ENCODE measurements at regions not wholly inside any gene's neighbourhood (a gene's known extent, or its start where the extent isn't known, plus 50 kb on each side); places are given as distances from the start of the nearest gene placed in this dataset.
A peak's percentile ranks its signal among the peaks of the same experiment; 100 is the strongest.

DNA sequence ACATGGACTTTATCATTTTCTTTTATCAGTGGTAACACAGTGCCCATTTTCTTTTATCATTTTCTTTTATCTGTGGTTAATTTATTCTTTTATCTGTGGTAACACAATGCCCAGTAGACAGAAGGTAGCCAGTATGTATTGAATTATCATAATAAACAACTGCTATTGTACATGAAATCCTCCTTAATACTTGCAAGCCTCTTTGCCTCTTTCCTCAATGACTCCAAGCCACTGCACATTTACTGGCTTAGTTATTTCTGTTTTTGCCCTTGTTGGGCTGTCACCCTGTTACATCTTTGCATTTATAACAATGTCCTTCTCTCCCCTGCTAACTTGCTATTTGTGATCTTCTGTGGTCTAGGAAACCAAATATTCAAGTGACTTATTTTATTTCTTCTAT is 345.0 kb downstream of the ATP23 start:
- H3K4me3 ChIP-seq (ENCODE audit: low read depth, low read length): no peak overlapping the region
- H3K27ac ChIP-seq (ENCODE audit: low read depth): no peak overlapping the region
- no peaks in the 10 kb centered on the region for H3K36me3 ChIP-seq (ENCODE audit: insufficient read depth)
- H3K4me1 ChIP-seq (ENCODE audit: insufficient read depth): no peaks in the 10 kb centered on the region
- no peak for DNase-seq (ENCODE audit: extremely low spot score)

DNA sequence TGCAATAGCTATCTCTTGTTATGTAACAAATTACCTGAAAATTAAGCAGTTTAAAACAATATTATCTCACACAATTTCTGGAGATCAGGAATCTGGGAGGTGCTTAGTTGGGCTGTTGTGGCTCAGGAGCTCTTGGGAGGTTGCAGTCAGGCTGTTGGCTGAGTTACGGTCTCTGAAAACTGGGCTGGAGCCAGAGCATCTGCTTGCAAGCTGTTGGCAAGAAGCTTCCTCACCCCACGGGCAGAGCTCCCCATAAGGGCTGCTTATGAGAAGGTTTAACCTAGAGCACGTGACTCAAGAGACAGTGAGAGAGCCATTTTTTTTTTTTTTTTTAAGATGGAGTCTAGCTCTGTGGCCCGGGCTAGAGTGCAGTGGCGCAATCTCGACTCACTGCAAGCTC is 346.8 kb downstream of the ATP23 start:
- DNase-seq (ENCODE audit: extremely low spot score): no peak
- WGBS: 65% methylated on average over 6 of the region's 6 CpGs
- H3K4me3 ChIP-seq (ENCODE audit: low read depth, low read length): no peak overlapping the region
- H3K27ac ChIP-seq (ENCODE audit: low read depth): no peak overlapping the region
- H3K4me1 ChIP-seq (ENCODE audit: insufficient read depth): no peaks in the 10 kb centered on the region
- no peaks in the 10 kb centered on the region for H3K36me3 ChIP-seq (ENCODE audit: insufficient read depth)

DNA sequence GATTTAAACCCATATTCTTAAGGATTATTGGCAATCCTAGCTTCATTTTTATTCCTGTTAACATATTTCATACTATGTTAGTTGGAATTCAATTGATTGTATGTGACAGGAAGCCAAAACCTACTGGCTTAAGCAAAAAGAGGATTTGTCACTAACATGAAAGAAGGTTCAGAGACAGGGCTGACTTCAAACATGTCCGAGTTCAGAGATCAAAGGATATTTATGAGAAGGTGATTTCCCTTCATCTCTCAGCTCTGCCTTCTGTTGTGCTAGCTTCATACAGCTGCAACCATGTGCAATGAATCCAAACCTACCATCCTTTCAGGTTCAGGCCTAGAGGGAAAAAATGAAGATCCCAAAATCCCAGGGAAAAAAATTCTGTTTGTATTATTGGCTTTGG is 349.7 kb downstream of the ATP23 start:
- Histone ChIP-seq H3K4me1 (ENCODE audit: insufficient read depth) (no peaks in the 10 kb centered on the region), H3K36me3 (ENCODE audit: insufficient read depth) (no peaks in the 10 kb centered on the region), H3K4me3 (ENCODE audit: low read depth, low read length) (no peak overlapping the region), H3K27ac (ENCODE audit: low read depth) (no peak overlapping the region)
- 52% methylated on average over 1 of the region's 1 CpG for WGBS
- DNase-seq (ENCODE audit: extremely low spot score): no peak

DNA sequence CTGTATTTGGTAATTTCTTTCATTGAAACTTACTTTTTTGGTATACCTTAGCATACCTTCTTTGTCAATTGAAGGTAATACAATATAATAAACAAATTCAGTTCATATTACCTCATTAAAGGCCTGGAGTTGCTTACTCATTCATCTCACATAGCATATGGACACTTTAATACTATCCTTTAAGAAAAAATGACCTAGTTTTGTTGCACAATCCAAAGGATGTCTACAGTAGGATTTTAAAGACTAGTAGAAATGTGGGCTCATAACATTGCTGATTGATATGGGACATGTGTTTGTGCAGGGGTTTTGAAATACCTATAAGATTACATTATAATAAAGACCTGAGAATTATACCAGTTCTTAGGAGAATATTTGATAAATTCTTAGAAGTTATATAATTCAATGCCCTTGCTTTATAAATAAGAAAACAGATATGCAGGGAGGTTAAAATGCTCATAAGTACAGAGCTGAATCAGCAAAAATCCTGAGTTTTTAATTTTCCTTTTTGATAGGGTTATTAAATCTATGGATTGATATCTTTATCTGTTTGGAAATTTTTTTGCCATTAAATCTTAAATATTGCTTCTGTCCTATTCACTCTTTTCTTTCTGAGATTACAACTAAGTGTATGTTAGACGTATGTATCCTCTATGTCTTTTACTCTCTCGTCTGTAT is 352.1 kb downstream of the ATP23 start:
- no peaks in the 10 kb centered on the region for H3K4me1 ChIP-seq (ENCODE audit: insufficient read depth)
- 89% methylated on average over 2 of the region's 2 CpGs for WGBS
- no peak overlapping the region for H3K27ac ChIP-seq (ENCODE audit: low read depth)
- no peak overlapping the region for H3K4me3 ChIP-seq (ENCODE audit: low read depth, low read length)
- DNase-seq (ENCODE audit: extremely low spot score): no peak
- no peaks in the 10 kb centered on the region for H3K36me3 ChIP-seq (ENCODE audit: insufficient read depth)

DNA sequence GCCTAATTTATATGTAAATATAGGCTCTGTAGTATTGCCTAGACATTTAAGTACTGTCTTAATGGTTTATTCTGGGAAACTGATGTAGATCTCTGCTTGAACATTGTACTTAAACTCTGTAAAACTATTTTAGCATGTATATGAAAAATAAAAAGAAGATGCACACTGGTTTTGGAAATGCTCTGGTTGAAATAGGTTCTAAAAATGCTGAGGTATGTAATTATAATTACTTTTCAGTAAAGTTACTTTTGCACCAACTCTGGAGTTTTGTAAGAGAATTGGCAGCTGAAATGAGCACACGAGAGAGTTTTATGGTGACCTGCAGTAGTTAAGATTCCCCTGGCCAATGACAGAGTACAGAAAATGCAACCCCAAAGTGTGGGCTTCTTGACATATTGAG is 353.9 kb downstream of the ATP23 start:
- Histone ChIP-seq H3K4me3 (ENCODE audit: low read depth, low read length) (no peak overlapping the region), H3K4me1 (ENCODE audit: insufficient read depth) (no peaks in the 10 kb centered on the region), H3K27ac (ENCODE audit: low read depth) (no peak overlapping the region), H3K36me3 (ENCODE audit: insufficient read depth) (no peaks in the 10 kb centered on the region)
- 78% methylated on average over 1 of the region's 1 CpG for WGBS
- DNase-seq (ENCODE audit: extremely low spot score): no peak

DNA sequence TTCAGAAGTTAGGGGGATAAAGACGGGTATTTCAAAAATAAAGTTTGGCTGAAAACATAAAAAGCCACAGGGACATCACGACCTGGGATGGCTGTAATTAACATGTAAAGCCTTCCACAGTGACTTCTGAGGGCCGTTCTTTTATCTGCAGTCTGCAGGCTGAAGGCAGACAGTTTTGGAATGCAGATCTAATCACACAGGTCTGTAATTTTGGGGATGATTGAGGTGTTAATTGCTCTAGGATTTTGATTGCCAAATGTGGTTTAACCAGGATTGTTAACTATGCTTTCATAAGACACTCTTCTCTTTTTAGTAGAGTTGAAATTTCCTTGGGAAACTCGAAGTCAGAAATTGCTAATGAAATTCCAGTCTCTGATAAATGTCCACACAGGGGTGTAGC is 355.5 kb downstream of the ATP23 start:
- no peak for DNase-seq (ENCODE audit: extremely low spot score)
- H3K4me1 ChIP-seq (ENCODE audit: insufficient read depth): no peaks in the 10 kb centered on the region
- WGBS: 56% methylated on average over 4 of the region's 4 CpGs
- no peaks in the 10 kb centered on the region for H3K36me3 ChIP-seq (ENCODE audit: insufficient read depth)
- H3K27ac ChIP-seq (ENCODE audit: low read depth): no peak overlapping the region
- no peak overlapping the region for H3K4me3 ChIP-seq (ENCODE audit: low read depth, low read length)

DNA sequence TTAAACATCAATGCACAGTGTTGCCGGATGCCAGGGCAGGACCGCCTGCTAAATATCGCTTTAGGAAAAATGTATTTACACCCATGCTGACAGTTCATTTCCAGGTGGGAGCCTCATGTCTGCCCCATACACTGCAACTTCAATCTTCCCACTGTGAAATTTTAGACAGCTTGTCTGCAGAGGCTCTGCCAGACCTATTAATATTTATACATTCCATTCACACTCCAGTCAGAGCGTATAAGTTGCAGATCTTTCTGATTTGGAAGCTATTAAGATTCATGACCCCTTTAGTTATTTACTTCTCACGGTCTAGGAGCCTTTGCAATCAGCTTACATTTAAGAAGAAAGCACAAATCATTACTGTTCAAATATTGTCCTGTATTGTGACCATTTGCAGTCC is 357.4 kb downstream of the ATP23 start:
- DNase-seq (ENCODE audit: extremely low spot score): no peak
- Histone ChIP-seq H3K4me1 (ENCODE audit: insufficient read depth) (no peaks in the 10 kb centered on the region), H3K36me3 (ENCODE audit: insufficient read depth) (no peaks in the 10 kb centered on the region), H3K4me3 (ENCODE audit: low read depth, low read length) (no peak overlapping the region), H3K27ac (ENCODE audit: low read depth) (no peak overlapping the region)
- 77% methylated on average over 5 of the region's 5 CpGs for WGBS

DNA sequence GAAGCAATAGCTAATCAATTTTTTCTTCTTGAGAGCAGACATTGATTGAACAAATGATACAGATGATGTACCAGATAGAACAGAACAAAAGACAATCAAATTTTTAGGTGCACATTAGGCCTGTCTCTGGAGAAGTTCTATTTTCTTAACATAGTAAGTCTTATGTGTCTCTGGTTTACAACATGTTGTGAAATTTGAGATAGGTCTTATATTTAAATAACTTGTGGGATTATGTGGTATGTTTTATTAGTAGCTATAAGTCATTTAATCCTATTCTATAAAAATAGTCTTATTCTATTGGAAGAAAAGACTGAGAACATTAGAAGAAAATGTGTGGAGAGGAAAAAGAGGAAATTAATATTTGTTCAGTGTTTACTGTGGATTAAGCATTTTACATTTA is 358.0 kb downstream of the ATP23 start:
- Histone ChIP-seq H3K27ac (ENCODE audit: low read depth) (no peak overlapping the region), H3K4me1 (ENCODE audit: insufficient read depth) (no peaks in the 10 kb centered on the region), H3K36me3 (ENCODE audit: insufficient read depth) (no peaks in the 10 kb centered on the region), H3K4me3 (ENCODE audit: low read depth, low read length) (no peak overlapping the region)
- DNase-seq (ENCODE audit: extremely low spot score): no peak

DNA sequence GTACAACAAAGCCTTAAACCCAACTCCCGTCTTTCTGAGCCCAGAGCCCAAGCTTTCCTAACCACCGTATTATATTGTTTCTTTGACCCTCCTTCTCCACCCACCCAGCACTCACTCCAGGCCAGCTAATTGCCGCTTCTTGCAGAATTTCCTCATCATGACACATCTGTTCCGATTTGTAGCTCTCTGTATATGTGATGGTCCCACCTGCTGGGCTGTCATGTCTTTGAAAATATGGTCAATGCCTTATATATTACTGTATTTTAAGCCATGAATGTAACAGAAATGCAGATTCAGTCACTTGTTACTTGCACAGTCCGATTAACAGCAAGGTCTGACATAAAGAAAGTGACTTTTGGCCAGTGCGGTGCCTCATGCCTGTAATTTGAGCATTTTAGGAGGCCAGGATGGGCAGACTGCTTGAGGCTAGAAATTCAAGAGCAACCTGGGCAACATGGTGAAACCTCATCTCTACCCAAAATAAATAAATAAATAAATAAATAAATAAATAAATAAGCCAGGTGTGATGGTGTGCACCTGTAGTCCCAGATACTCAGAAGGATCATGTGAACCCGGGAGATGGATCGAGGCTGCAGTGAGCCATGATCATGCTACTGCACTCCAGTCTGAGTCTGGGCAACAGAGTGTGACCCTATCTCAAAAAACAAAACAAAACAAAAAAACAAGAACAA is 359.8 kb downstream of the ATP23 start:
- H3K27ac ChIP-seq (ENCODE audit: low read depth): no peak overlapping the region
- no peaks in the 10 kb centered on the region for H3K36me3 ChIP-seq (ENCODE audit: insufficient read depth)
- no peak for DNase-seq (ENCODE audit: extremely low spot score)
- H3K4me3 ChIP-seq (ENCODE audit: low read depth, low read length): no peak overlapping the region
- no peaks in the 10 kb centered on the region for H3K4me1 ChIP-seq (ENCODE audit: insufficient read depth)
- WGBS: 91% methylated on average over 8 of the region's 8 CpGs

DNA sequence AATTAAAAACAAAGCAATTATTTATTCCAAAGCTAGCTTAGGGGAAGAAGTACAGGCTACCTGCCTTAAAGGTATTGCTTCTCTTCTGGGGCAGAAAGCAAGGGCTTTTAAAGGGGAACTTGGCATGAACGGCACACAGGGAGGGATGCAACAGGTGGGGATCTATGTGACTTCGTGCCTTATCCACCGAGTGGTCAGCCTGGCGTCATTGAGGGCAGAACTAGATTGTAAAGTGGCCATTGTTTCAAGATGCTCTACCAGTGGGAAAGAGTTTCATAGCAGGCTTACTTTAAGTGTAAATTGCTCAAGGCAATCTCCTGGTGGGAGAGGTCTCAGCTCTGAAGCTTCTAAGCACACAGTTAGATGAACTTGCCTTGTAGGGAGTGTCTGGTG is 360.4 kb downstream of the ATP23 start:
- no peak overlapping the region for H3K27ac ChIP-seq (ENCODE audit: low read depth)
- no peaks in the 10 kb centered on the region for H3K4me1 ChIP-seq (ENCODE audit: insufficient read depth)
- 89% methylated on average over 4 of the region's 4 CpGs for WGBS
- no peak for DNase-seq (ENCODE audit: extremely low spot score)
- H3K36me3 ChIP-seq (ENCODE audit: insufficient read depth): no peaks in the 10 kb centered on the region
- H3K4me3 ChIP-seq (ENCODE audit: low read depth, low read length): no peak overlapping the region

DNA sequence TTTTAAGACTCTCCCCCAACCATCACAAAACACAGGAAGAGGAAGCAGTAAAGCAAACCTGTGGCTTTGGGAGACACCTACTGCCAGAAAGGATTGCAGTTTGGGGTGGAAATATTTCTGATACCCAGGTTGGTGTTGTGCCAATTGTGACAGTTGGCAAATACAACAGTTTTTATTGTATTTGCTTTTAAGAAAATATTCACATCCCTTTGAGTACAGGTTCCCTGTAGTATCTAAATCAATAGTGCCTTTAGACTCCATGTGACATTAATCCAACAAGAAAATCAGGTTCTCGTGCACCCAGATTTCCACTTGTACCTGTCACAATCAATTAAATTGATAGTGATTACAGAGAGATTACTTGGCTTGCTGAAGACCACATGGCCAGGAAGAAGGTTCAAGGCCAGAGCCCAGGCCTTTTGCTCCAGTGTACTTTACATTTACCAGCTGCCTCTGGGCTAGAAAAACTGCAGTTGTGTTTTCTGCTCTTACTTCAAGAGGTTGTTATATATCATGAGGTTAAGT is 361.2 kb downstream of the ATP23 start:
- H3K4me1 ChIP-seq (ENCODE audit: insufficient read depth): no peaks in the 10 kb centered on the region
- 81% methylated on average over 1 of the region's 1 CpG for WGBS
- DNase-seq (ENCODE audit: extremely low spot score): peak; percentile 18
- H3K4me3 ChIP-seq (ENCODE audit: low read depth, low read length): no peak overlapping the region
- no peaks in the 10 kb centered on the region for H3K36me3 ChIP-seq (ENCODE audit: insufficient read depth)
- no peak overlapping the region for H3K27ac ChIP-seq (ENCODE audit: low read depth)

DNA sequence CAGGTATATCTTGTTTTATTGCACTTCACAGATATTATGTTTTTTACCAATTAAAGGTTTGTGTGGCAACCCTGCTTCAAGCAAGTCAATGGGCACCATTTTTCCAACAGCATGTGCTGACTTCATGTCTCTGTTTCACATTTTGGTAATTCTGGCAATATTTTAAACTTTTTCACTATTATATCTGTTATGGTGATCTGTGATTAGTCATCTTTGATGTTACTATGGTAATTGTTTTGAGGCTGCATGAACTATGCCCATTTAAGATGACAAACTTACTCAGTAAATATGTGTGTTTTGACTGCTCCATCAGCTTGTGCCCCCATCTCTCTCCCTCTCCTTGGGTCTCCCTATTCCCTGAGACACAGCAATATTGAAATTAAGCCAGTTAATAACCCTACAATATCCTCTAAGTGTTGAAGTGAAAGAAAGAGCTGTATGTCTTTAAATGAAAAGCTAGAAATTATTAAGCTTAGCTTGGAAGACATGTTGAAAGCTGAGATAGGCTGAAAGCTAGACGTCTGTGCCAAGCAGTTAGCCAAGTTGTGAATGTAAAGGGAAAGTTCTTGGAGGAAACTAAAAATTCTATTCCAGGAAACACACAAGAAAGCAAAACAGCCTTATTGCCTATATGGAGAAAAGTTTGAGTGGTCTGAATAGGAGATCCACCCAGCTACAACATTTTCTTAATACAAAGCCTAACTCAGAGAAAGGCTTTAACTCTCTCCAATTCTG is 365.1 kb downstream of the ATP23 start:
- no peaks in the 10 kb centered on the region for H3K4me1 ChIP-seq (ENCODE audit: insufficient read depth)
- DNase-seq (ENCODE audit: extremely low spot score): no peak
- H3K4me3 ChIP-seq (ENCODE audit: low read depth, low read length): no peak overlapping the region
- H3K27ac ChIP-seq (ENCODE audit: low read depth): no peak overlapping the region
- WGBS: 23% methylated on average over 1 of the region's 1 CpG
- no peaks in the 10 kb centered on the region for H3K36me3 ChIP-seq (ENCODE audit: insufficient read depth)

DNA sequence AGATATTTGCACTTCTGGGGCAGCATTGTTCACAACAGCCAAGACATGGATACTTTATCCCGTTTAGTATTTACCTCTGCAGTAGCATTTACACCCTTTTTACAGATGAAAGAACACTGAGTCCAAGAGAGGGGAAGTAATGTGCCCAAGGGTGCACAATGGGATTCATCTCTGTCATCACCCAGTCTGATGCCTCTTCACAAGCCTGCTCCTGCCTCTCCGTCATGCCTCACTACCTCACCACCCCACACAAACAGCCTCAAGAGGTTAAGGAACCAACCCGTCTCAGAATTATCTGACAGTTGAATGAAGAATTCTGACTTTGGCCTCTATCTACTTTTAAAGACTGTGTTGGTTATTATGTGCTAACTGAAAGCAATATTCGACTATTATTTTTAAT is 368.4 kb downstream of the ATP23 start:
- Histone ChIP-seq H3K27ac (ENCODE audit: low read depth) (no peak overlapping the region), H3K36me3 (ENCODE audit: insufficient read depth) (no peaks in the 10 kb centered on the region), H3K4me1 (ENCODE audit: insufficient read depth) (no peaks in the 10 kb centered on the region), H3K4me3 (ENCODE audit: low read depth, low read length) (no peak overlapping the region)
- WGBS: 90% methylated on average over 4 of the region's 4 CpGs
- no peak for DNase-seq (ENCODE audit: extremely low spot score)

DNA sequence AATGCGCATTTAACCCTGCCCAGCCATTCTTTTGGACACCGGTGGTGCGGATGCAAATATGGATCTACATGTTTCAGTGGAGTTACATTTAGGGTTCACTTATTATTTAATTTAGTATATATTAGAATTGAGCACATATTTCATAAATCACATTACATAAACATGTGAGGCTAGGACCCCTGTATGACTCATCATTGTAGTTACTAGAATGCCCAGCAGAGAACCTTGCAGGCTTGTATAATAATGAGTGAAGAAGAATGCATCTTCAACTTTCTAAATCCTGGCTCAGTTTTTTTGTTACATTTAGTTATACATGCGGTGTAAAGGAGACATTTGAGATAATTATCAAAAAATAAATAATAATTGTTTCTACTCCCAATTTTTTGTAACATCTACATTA is 369.0 kb downstream of the ATP23 start:
- Histone ChIP-seq H3K27ac (ENCODE audit: low read depth) (no peak overlapping the region), H3K4me3 (ENCODE audit: low read depth, low read length) (no peak overlapping the region), H3K36me3 (ENCODE audit: insufficient read depth) (no peaks in the 10 kb centered on the region), H3K4me1 (ENCODE audit: insufficient read depth) (no peaks in the 10 kb centered on the region)
- no peak for DNase-seq (ENCODE audit: extremely low spot score)
- 94% methylated on average over 4 of the region's 4 CpGs for WGBS

Measured in urinary bladder (tissue), 3 donors.